Choroid plexus epithelial cell (primary cell): ENCODE measurements at regions not wholly inside any gene's neighbourhood (a gene's known extent, or its start where the extent isn't known, plus 50 kb on each side); places are given as distances from the start of the nearest gene placed in this dataset.

Source experiments
- DNase-seq: peaks from one replicate; pipeline ENCODE4 v3.0.0-alpha.2; 2010; ENCODE audit warnings: low read depth
- H3K4me3 ChIP-seq: 2 replicates; pipeline ENCODE4 v1.5.1; 2011; ENCODE audit warnings: low read depth, mild to moderate bottlenecking, control low read depth, low read length, moderate library complexity
- TF ChIP-seq, protein P1 (sequence below): conservative IDR thresholded peaks from 2 replicates; pipeline ENCODE4 v1.5.1; 2011; ENCODE audit warnings: low read depth, mild to moderate bottlenecking, control low read depth, inconsistent platforms, low read length, moderate library complexity

- TF ChIP-seq, protein P1, sequence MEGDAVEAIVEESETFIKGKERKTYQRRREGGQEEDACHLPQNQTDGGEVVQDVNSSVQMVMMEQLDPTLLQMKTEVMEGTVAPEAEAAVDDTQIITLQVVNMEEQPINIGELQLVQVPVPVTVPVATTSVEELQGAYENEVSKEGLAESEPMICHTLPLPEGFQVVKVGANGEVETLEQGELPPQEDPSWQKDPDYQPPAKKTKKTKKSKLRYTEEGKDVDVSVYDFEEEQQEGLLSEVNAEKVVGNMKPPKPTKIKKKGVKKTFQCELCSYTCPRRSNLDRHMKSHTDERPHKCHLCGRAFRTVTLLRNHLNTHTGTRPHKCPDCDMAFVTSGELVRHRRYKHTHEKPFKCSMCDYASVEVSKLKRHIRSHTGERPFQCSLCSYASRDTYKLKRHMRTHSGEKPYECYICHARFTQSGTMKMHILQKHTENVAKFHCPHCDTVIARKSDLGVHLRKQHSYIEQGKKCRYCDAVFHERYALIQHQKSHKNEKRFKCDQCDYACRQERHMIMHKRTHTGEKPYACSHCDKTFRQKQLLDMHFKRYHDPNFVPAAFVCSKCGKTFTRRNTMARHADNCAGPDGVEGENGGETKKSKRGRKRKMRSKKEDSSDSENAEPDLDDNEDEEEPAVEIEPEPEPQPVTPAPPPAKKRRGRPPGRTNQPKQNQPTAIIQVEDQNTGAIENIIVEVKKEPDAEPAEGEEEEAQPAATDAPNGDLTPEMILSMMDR = peak; percentile 42
- peak; percentile 20 for DNase-seq
- no peak overlapping the region for H3K4me3 ChIP-seq
Measured at GRCh38 chr9:82466616-82467260, 478.2 kb downstream of the SPATA31D1 start.

- TF ChIP-seq, protein P1 = no peak
- DNase-seq = no peak
- no peak overlapping the region for H3K4me3 ChIP-seq
Measured at GRCh38 chr9:82467436-82467835, 478.9 kb downstream of the SPATA31D1 start.

- no peak for DNase-seq
- H3K4me3 ChIP-seq = no peak overlapping the region
- TF ChIP-seq, protein P1 = no peak
Measured at GRCh38 chr9:82474235-82474634, 485.7 kb downstream of the SPATA31D1 start.

- TF ChIP-seq, protein P1 = no peak
- DNase-seq = no peak
- H3K4me3 ChIP-seq = no peak overlapping the region
Measured at GRCh38 chr9:82475584-82476301, 487.2 kb downstream of the SPATA31D1 start.

DNA sequence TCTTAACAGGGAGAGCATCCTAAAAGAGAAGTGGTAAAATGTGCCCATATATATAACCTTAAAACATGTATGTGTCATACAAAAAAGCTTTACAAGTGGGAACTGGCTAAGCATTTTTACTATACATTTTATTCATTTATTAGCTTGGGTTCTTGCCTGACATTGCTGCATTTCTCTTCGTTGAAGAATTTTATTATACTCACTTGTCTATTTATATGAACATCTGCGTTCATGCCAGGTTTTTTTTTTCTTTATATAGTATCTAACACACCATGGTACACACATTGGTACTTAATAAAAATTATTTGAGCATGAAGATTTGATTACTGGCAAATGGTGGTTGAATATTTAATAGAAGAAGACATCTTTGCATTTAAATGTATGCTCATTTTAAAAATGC lies 492.3 kb downstream of the SPATA31D1 start:
- TF ChIP-seq, protein P1 = no peak
- H3K4me3 ChIP-seq = no peak overlapping the region
- DNase-seq = no peak

DNA sequence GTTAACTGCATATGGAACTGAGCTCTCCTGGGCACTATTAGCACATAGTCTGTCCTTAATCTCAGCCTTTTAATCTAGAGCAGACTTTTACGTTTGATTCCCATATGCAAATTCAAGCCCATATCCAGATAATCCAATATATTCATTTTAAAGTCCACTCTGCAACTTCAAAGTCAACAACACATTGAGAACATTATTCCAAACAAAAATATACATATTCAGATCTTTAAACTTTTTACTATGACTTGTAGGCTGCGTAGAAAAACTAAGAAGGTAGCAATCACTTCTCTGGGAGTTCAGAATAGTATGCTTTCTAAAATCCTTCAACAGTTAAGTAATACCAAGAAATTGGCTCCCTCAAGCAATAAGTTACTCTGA lies 499.4 kb downstream of the SPATA31D1 start:
- H3K4me3 ChIP-seq = no peak overlapping the region
- DNase-seq = no peak
- TF ChIP-seq, protein P1 = no peak
